NCI-H2107 (cell line): ENCODE measurements at regions not wholly inside any gene's neighbourhood (a gene's known extent, or its start where the extent isn't known, plus 50 kb on each side); places are given as distances from the start of the nearest gene placed in this dataset.
A peak's percentile ranks its signal among the peaks of the same experiment; 100 is the strongest.

Source experiments
- DNase-seq: peaks from one replicate; lab custom pipeline; 2025; lab: John Stamatoyannopoulos, UW

GRCh38 chr1:229819091-229819490 lies 193.0 kb downstream of the URB2 start:
- DNase-seq: no peak

GRCh38 chr1:229822026-229822425 lies 196.0 kb downstream of the URB2 start:
- no peak for DNase-seq

GRCh38 chr1:229825042-229825441 lies 199.0 kb downstream of the URB2 start:
- DNase-seq: no peak

- DNase-seq: no peak
Observed at GRCh38 chr1:229828461-229828860, 202.4 kb downstream of the URB2 start.

- no peak for DNase-seq
Observed at GRCh38 chr1:229832695-229833094, 206.6 kb downstream of the URB2 start.

GRCh38 chr1:229834230-229834629 lies 208.2 kb downstream of the URB2 start:
- DNase-seq: no peak

- DNase-seq: no peak
Observed at GRCh38 chr1:229835226-229835625, 209.2 kb downstream of the URB2 start.

- DNase-seq: no peak
Observed at GRCh38 chr1:229836324-229836723, 210.3 kb downstream of the URB2 start.

- no peak for DNase-seq
Observed at GRCh38 chr1:229838204-229838603, 212.2 kb downstream of the URB2 start.

- DNase-seq: no peak
Observed at GRCh38 chr1:229839800-229840199, 213.8 kb downstream of the URB2 start.

GRCh38 chr1:229841230-229841629 lies 215.2 kb downstream of the URB2 start:
- no peak for DNase-seq

GRCh38 chr1:229842302-229843255 lies 216.5 kb downstream of the URB2 start:
- DNase-seq: no peak

GRCh38 chr1:229843627-229844238 lies 217.7 kb downstream of the URB2 start:
- DNase-seq: peak; percentile 16

- peak; percentile 20 for DNase-seq
Observed at GRCh38 chr1:229844675-229845074, 218.6 kb downstream of the URB2 start.

GRCh38 chr1:229845410-229846138 lies 219.5 kb downstream of the URB2 start:
- DNase-seq: no peak

GRCh38 chr1:229846351-229846750 lies 220.3 kb downstream of the URB2 start:
- DNase-seq: no peak

- no peak for DNase-seq
Observed at GRCh38 chr1:229848752-229849677, 218.0 kb upstream of the GALNT2 start.

- no peak for DNase-seq
Observed at GRCh38 chr1:229851511-229851910, 215.5 kb upstream of the GALNT2 start.

GRCh38 chr1:229853751-229854150 lies 213.3 kb upstream of the GALNT2 start:
- no peak for DNase-seq

- no peak for DNase-seq
Observed at GRCh38 chr1:229854620-229855019, 212.4 kb upstream of the GALNT2 start.

GRCh38 chr1:229856009-229856650 lies 210.9 kb upstream of the GALNT2 start:
- no peak for DNase-seq
